ENCODE measurements at regions not wholly inside any gene's neighbourhood (a gene's known extent, or its start where the extent isn't known, plus 50 kb on each side); places are given as distances from the start of the nearest gene placed in this dataset.

DNA sequence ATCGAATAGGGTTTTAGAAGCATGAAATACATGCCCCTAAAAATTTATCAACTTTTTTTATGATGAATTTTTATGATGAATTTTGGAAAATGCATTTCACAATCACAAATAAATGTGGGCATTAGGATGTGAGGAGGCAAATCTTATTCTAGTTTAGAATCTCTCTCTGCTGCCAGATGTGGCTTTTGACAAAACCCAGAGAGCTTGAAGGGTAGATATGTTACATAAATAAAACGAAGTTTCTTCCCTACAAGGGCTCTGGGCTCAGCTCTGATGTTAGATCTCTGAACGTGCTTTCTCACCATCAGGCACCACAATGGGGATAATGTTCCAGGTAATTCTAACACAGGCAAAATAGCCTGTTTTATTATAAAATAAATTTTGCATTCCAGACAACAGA, 102.3 kb upstream of the ADAMTSL1 start:
- TF ChIP-seq POLR2A (IDR thresholded peaks at IDR 0.05; ENCODE audit: low read length), result no peak
- TF ChIP-seq GATA1 (IDR thresholded peaks at IDR 0.05; ENCODE audit: low read depth, low read length), result no peak

Data from erythroblast (primary cell).